ENCODE measurements at regions not wholly inside any gene's neighbourhood (a gene's known extent, or its start where the extent isn't known, plus 50 kb on each side); places are given as distances from the start of the nearest gene placed in this dataset.
A peak's percentile ranks its signal among the peaks of the same experiment; 100 is the strongest.

DNA sequence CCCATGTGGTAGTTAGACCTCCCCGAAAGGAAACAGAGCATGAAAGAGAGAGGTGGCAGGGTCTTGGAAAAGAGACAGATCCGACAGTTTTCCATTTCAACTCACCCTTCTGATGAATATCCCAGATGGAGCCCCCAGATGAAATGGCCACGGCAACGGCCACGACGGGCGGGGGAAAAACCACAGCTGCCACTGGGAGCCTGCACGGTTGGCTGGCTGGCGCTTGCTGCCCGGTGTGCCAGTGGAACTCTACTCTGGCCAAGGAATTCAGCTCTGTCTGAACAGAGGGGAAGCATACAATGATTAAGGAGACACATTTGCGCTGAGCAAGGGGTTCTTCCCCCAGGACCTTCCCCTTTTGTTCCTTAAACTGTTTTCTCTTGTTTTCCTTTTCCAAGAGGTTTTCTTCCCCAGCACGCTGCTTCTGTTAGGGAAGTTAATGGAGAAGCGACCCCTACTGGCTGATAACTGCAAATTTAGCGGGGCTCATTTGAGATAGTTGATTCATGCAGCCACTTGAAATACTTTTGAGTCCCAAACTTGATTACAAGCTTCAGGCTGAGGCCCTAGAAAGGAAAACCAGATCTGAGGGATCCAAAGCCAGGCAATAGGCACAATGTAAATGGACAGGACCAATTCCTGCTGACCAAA lies 1122.5 kb downstream of the NCAM2 start:
- no peak for TF ChIP-seq ZFX (IDR thresholded peaks at IDR 0.05; ENCODE audit: borderline replicate concordance)
- TF ChIP-seq, protein P1, sequence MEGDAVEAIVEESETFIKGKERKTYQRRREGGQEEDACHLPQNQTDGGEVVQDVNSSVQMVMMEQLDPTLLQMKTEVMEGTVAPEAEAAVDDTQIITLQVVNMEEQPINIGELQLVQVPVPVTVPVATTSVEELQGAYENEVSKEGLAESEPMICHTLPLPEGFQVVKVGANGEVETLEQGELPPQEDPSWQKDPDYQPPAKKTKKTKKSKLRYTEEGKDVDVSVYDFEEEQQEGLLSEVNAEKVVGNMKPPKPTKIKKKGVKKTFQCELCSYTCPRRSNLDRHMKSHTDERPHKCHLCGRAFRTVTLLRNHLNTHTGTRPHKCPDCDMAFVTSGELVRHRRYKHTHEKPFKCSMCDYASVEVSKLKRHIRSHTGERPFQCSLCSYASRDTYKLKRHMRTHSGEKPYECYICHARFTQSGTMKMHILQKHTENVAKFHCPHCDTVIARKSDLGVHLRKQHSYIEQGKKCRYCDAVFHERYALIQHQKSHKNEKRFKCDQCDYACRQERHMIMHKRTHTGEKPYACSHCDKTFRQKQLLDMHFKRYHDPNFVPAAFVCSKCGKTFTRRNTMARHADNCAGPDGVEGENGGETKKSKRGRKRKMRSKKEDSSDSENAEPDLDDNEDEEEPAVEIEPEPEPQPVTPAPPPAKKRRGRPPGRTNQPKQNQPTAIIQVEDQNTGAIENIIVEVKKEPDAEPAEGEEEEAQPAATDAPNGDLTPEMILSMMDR (IDR thresholded peaks at IDR 0.05) = peak; percentile 37
- H3K27ac ChIP-seq = no peak overlapping the region

- no peak overlapping the region for H3K27ac ChIP-seq
- TF ChIP-seq, protein P1 (IDR thresholded peaks at IDR 0.05) = no peak
- TF ChIP-seq ZFX (IDR thresholded peaks at IDR 0.05; ENCODE audit: borderline replicate concordance) = no peak
Observed at GRCh38 chr21:22125581-22125980, 1127.4 kb downstream of the NCAM2 start.

DNA sequence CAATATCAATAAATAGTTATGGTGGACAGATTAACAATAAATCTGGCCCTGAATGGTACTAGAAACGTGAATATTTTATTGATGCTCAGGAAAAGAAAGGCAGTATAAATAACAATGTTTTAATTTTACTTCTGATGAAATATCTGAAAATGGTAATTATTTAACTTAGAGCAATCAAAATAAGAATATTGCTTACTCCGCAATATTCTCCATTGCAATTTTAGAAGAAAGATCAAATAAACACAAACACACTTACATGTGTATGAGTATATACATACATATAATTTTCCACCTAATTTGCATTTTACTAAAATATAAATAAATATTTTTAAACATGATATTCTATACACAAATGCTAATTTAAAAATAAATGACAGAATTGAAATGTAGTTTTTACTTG lies 1130.5 kb downstream of the NCAM2 start:
- TF ChIP-seq, protein P1 (IDR thresholded peaks at IDR 0.05) = no peak
- TF ChIP-seq ZFX (IDR thresholded peaks at IDR 0.05; ENCODE audit: borderline replicate concordance) = no peak
- H3K27ac ChIP-seq = no peak overlapping the region

GRCh38 chr21:22132358-22133071 lies 1134.3 kb downstream of the NCAM2 start:
- TF ChIP-seq ZFX (IDR thresholded peaks at IDR 0.05; ENCODE audit: borderline replicate concordance) = no peak
- TF ChIP-seq, protein P1 (IDR thresholded peaks at IDR 0.05) = no peak
- H3K27ac ChIP-seq = no peak overlapping the region

DNA sequence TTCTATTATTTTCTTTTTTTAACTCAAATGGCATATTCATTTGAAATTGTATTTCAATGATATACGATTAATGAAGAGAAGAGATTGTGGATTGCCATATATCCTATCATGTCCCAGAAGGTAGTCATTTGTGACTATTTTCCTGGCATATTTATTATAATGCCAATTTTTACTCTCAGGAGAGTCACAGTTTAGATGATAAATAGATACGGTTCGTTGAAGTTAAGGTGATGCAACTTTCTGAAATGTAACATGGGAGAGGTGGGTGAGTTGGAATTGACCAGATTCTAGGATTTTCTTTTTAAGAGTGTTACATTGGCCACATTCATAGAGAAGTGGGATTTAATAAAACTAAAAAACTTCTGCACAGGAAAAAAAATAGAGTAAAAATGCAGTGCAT lies 1138.5 kb downstream of the NCAM2 start:
- no peak for TF ChIP-seq ZFX (IDR thresholded peaks at IDR 0.05; ENCODE audit: borderline replicate concordance)
- H3K27ac ChIP-seq = no peak overlapping the region

- TF ChIP-seq, protein P1 (IDR thresholded peaks at IDR 0.05) = no peak
- TF ChIP-seq ZFX (IDR thresholded peaks at IDR 0.05; ENCODE audit: borderline replicate concordance) = no peak
Observed at GRCh38 chr21:22138297-22139016, 1140.2 kb downstream of the NCAM2 start.

GRCh38 chr21:22145545-22145944 lies 1147.3 kb downstream of the NCAM2 start:
- H3K27ac ChIP-seq = no peak overlapping the region
- TF ChIP-seq, protein P1 (IDR thresholded peaks at IDR 0.05) = no peak
- TF ChIP-seq ZFX (IDR thresholded peaks at IDR 0.05; ENCODE audit: borderline replicate concordance) = no peak

More at GRCh38 chr21:22138297-22139016, 1140.2 kb downstream of the NCAM2 start:
- no peak overlapping the region for H3K27ac ChIP-seq

Data from 22Rv1 (cell line).